GM18505 (cell line): ENCODE measurements at regions not wholly inside any gene's neighbourhood (a gene's known extent, or its start where the extent isn't known, plus 50 kb on each side); places are given as distances from the start of the nearest gene placed in this dataset.

Experiments used
- ATAC-seq: cut with Tn5 transposase; IDR thresholded peaks from one replicate; pipeline ENCODE4 v1.9.1; 2021; ENCODE audit not compliant: unreplicated experiment
- POLR2A ChIP-seq: IDR thresholded peaks from 4 replicates; pipeline ENCODE4 v1.6.1; 2011; ENCODE audit warnings: borderline replicate concordance; ENCODE audit not compliant: insufficient read depth, insufficient read length; ENCODE audit errors: extremely low read depth

DNA sequence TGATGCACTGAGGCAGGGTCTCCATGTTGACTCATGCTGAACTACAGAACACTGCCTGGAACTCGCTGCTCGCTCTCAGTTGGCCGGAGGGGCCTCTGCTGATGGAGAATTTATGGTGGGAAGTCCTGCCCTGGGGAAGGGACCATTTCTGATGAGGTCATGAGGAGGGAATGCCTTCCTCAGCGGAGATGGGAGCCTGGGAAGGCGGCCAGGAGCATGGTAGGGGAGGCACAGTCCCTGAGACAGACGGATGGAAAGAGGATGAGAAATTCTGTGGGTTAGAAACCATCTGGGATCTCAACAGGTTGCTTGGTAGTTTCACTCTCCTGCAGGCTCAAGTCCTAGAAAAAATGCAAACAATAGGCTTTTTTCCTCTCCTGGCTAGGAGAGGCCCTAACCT is 56.8 kb upstream of the TPM1 start:
- ATAC-seq, result no peak

DNA sequence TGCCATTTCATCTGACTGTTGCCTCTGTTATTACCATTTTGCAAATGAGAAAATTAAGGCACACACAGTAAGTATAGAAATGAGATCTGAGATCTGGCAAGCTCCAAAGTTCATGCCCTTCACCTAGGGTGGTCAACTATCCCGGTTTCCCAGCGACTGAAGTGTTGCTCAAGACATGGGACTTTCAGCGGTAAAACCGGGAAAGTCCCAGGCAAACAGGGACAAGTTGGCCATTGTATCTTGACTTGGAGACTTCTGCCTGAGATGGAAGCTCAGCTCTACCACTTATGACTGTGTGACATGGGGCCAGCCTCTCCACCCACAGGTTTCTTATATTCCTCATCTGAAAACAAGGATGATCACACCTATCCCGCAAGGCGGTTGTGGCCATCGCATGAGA is 55.6 kb upstream of the TPM1 start:
- TF ChIP-seq POLR2A, result no peak
- no peak for ATAC-seq

More for the DNA sequence above, 56.8 kb upstream of the TPM1 start:
- TF ChIP-seq POLR2A, result no peak

DNA sequence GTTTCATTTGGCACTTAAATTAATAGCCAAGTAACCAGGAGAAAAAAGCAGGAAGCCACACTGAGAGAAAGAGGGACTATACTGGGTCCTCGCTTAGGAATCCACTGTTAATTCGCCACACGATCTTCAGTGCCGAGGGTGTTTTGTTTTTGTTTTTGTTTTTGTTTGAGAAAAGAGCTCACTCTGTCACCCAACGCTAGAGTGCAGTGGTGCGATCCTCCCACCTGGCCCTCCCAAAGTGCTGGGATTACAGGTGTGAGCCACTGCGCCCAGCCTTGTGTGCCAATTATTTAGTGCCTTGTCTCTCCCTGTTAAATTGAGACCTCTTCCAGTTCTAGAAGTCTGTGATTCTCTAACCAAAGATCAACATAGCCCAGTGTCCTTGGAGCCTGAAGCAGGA is 53.8 kb upstream of the TPM1 start:
- TF ChIP-seq POLR2A, result no peak
- ATAC-seq, result no peak

DNA sequence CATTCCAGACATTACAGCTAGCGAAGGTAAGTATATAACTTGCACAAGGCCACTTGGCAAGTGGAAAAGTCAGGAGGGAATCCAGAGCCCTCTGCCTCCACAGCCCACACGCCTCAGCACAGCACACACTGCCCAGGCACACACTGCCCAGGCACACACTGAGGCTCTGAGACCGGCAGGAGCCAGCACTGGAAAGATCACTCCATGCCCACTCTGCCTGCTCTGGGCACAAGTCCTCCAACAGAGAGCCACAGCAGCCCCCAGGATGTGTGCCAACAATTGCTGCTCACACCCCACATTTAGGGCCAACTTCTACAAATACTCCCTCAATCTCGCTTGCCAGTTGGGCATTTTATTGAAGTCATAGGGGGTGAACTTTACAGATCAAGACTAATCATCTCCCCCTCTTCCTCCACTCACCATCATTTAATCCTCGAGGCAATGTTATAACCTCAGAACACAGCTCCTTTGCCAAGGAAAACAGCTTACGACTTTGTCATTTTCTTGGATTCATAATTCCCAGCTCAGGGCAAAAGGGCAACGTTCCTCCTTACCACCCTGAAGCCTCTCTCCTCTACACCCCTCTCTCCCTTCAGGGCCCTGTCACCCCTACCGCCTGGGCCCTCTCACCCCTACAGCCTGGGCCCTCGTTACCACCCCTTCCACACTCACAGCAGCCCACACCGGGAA is 53.0 kb upstream of the TPM1 start:
- no peak for ATAC-seq
- TF ChIP-seq POLR2A, result no peak

DNA sequence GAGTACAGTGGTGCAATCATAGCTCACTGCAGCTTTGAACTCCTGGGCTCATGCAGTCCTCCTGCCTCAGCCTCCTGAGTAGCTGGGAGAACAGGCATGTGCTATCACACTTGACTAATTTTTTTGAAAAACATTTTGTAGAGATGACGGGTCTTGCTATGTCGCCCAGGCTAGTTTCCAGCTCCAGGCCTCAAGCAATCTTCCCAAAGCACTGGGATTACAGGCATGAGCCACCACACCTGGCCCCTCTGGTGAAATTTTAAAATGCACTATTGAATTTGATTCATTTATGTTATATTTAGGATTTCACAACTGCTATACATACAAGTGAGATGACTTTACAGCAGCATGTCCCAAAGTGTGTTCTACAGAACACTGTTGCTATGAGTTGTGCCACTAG is 50.8 kb upstream of the TPM1 start:
- no peak for TF ChIP-seq POLR2A
- ATAC-seq, result no peak

DNA sequence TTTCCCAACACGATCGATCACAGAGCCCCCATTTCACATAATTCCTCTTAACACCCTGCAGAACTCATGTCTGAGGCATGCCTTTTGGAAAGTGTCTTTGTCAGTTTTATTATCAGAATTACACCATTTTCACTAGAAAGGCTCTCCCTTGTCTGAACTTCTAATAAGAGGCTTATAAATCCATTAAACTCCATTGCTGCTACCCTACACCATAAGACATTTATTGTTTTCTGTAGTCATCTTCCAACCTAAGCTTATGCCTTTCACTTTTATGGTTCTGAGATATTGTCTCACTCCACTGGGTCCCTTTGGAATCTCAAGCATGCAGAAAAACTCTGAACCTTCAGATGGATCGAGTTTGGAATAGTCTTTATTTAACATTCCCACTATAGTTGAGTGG is 50.2 kb upstream of the TPM1 start:
- no peak for ATAC-seq
- no peak for TF ChIP-seq POLR2A
